Sigmoid colon (tissue), 4 donors: ENCODE measurements at regions not wholly inside any gene's neighbourhood (a gene's known extent, or its start where the extent isn't known, plus 50 kb on each side); places are given as distances from the start of the nearest gene placed in this dataset.

ENCODE experiments used
- POLR2A ChIP-seq, 2 donors: fragments of 450-650 bp; IDR thresholded peaks; one replicate each; pipeline ENCODE4 v1.6.1; 2016; ENCODE audit warnings: antibody characterized with exemption in 2 of 2, mild to moderate bottlenecking in 2 of 2, moderate library complexity in 2 of 2
- POLR2AphosphoS5 ChIP-seq, 4 donors: sonication (generic); formaldehyde crosslinking; IDR thresholded peaks; one replicate each; pipeline ENCODE4 v1.6.1; 2017; ENCODE audit warnings: antibody characterized with exemption in 4 of 4
- TF ChIP-seq, protein P1 (sequence below), 4 experiments: fragments of 450-650 bp in 3 of 4; fragments of 200-600 bp in 1 of 4; IDR thresholded peaks; one replicate each; pipeline ENCODE4 v1.5.1; 2016 to 2019; ENCODE audit warnings: antibody characterized with exemption in 4 of 4, mild to moderate bottlenecking in 3 of 4, moderate library complexity in 2 of 4

DNA sequence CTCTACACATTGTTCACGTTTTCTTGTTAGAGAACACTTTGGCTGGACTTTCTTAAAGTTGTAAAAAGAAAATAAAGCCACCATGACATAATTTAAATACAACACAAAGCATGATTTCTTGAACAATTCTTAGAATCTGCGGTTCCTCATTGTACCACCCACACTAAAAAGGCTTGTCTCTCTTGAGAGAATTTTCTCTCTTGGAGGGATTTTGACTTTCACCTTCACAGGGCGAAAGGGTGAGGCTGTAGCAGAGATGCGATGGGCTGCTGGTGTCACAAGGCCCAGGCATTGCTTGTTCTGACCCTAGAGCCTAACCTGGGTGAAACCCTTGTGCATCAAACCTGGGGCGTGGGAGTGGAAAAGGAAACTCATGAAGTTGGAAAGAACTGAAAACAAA lies 122.7 kb upstream of the RIPOR2 start:
- TF ChIP-seq, protein P1, sequence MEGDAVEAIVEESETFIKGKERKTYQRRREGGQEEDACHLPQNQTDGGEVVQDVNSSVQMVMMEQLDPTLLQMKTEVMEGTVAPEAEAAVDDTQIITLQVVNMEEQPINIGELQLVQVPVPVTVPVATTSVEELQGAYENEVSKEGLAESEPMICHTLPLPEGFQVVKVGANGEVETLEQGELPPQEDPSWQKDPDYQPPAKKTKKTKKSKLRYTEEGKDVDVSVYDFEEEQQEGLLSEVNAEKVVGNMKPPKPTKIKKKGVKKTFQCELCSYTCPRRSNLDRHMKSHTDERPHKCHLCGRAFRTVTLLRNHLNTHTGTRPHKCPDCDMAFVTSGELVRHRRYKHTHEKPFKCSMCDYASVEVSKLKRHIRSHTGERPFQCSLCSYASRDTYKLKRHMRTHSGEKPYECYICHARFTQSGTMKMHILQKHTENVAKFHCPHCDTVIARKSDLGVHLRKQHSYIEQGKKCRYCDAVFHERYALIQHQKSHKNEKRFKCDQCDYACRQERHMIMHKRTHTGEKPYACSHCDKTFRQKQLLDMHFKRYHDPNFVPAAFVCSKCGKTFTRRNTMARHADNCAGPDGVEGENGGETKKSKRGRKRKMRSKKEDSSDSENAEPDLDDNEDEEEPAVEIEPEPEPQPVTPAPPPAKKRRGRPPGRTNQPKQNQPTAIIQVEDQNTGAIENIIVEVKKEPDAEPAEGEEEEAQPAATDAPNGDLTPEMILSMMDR (IDR thresholded peaks at IDR 0.05): no peak
- no peak for TF ChIP-seq POLR2AphosphoS5 (IDR thresholded peaks at IDR 0.05)
- no peak for TF ChIP-seq POLR2A (IDR thresholded peaks at IDR 0.05)
